Transverse colon (tissue), 4 donors: ENCODE measurements at regions not wholly inside any gene's neighbourhood (a gene's known extent, or its start where the extent isn't known, plus 50 kb on each side); places are given as distances from the start of the nearest gene placed in this dataset.

Source experiments
- DNase-seq: peaks from one replicate; pipeline ENCODE4 v3.0.0-alpha.2; 2019
- H3K27ac ChIP-seq, 4 donors: fragments of 200-600 bp; sonication (generic); 2 replicates each; pipeline ENCODE4 v1.5.1; 2016 to 2018; ENCODE audit warnings: inconsistent platforms in 4 of 4
- H3K27me3 ChIP-seq: fragments of 200-600 bp; sonication (generic); 2 replicates; pipeline ENCODE4 v1.5.1; 2017; ENCODE audit warnings: inconsistent platforms
- H3K36me3 ChIP-seq, 4 donors: fragments of 200-600 bp; sonication (generic); 2 replicates each; pipeline ENCODE4 v1.5.1; 2017 to 2019; ENCODE audit warnings: inconsistent platforms in 4 of 4
- H3K4me1 ChIP-seq, 4 donors: fragments of 200-600 bp; sonication (generic); 2 replicates each; pipeline ENCODE4 v1.5.1; 2017 to 2020; ENCODE audit warnings: inconsistent platforms in 4 of 4
- H3K4me3 ChIP-seq, 4 donors: fragments of 200-600 bp; sonication (generic); 1 replicate in 1 of 4; 2 replicates in 3 of 4; pipeline versions ENCODE4 v1.5.1 to v1.6.1; 2017 to 2019; ENCODE audit warnings: inconsistent platforms in 4 of 4
- H3K9me3 ChIP-seq, 2 donors: fragments of 200-600 bp; sonication (generic); 2 replicates each; pipeline ENCODE4 v1.5.1; 2017 to 2019; ENCODE audit warnings: inconsistent platforms in 2 of 2
- CTCF ChIP-seq, 5 experiments: fragments of 200-600 bp in 3 of 5; fragments of 450-650 bp in 2 of 5; sonication (generic) in 3 of 5; IDR thresholded peaks; 1 replicate in 2 of 5; 2 replicates in 3 of 5; pipeline ENCODE4 v1.5.1; 2016 to 2017; ENCODE audit warnings: antibody characterized with exemption in 5 of 5, inconsistent platforms in 3 of 5, mild to moderate bottlenecking in 2 of 5, moderate library complexity in 1 of 5
- EP300 ChIP-seq: sonication (generic); formaldehyde crosslinking; IDR thresholded peaks from one replicate; pipeline ENCODE4 v1.6.1; 2017; ENCODE audit warnings: antibody characterized with exemption, low read depth
- POLR2A ChIP-seq: fragments of 450-650 bp; IDR thresholded peaks from one replicate; pipeline ENCODE4 v1.6.1; 2016; ENCODE audit warnings: antibody characterized with exemption, mild to moderate bottlenecking, moderate library complexity
- POLR2AphosphoS5 ChIP-seq, 3 donors: sonication (generic); formaldehyde crosslinking; IDR thresholded peaks; one replicate each; pipeline ENCODE4 v1.6.1; 2016; ENCODE audit warnings: antibody characterized with exemption in 3 of 3
- WGBS, 2 donors: methylation state at CpG; one replicate each; pipeline ENCODE4 v1.1.5; 2018; ENCODE audit warnings: low coverage in 1 of 2; 5-methylcytosine and 5-hydroxymethylcytosine counted together
- in situ Hi-C, 4 donors: fragments of 200-750 bp; cut with MboI; loops; one replicate each; pipeline versions ENCODE4 v1.15.0 to v1.15.1; 2017; ENCODE audit warnings: low sequenced_read_pairs in 3 of 4, low pct_ligation_motif_present in 1 of 4, low pct_unique_long_range_greater_than_20kb in 1 of 4
- intact Hi-C: fragments of 100-400 bp; cut with DNase I; formaldehyde crosslinking; loops from one replicate; pipeline ENCODE4 v1.15.1; 2023; ENCODE audit warnings: low total_unique reads

- intact Hi-C loops: no loop called here
- no peak for DNase-seq
- in situ Hi-C loops: no loop called here
- Histone ChIP-seq H3K27me3 (no peaks in the 10 kb centered on the region), H3K4me1 (no peaks in the 10 kb centered on the region), H3K4me3 (no peak overlapping the region), H3K36me3 (no peaks in the 10 kb centered on the region), H3K27ac (no peak overlapping the region), H3K9me3 (no peaks in the 10 kb centered on the region)
- WGBS, 2 donors: 53 to 54% methylated on average over 2 of the region's 2 CpGs
- TF ChIP-seq EP300: no peak
- TF ChIP-seq CTCF (IDR thresholded peaks at IDR 0.05): no peak
- TF ChIP-seq POLR2AphosphoS5 (IDR thresholded peaks at IDR 0.05): no peak
- no peak for TF ChIP-seq POLR2A
Measured at GRCh38 chr1:191702124-191702523, 456.1 kb upstream of the RGS18 start.

- Histone ChIP-seq H3K36me3 (no peaks in the 10 kb centered on the region), H3K27ac (no peak overlapping the region), H3K27me3 (no peaks in the 10 kb centered on the region), H3K4me3 (no peak overlapping the region), H3K4me1 (no peaks in the 10 kb centered on the region), H3K9me3 (no peaks in the 10 kb centered on the region)
- DNase-seq: no peak
- TF ChIP-seq POLR2AphosphoS5 (IDR thresholded peaks at IDR 0.05): no peak
- no peak for TF ChIP-seq CTCF (IDR thresholded peaks at IDR 0.05)
- TF ChIP-seq POLR2A: no peak
- no peak for TF ChIP-seq EP300
- in situ Hi-C loops (no loop called here), intact Hi-C loops (no loop called here)
- WGBS, 2 donors: 48 to 58% methylated on average over 2 of the region's 2 CpGs
Measured at GRCh38 chr1:191707288-191707687, 451.0 kb upstream of the RGS18 start.

DNA sequence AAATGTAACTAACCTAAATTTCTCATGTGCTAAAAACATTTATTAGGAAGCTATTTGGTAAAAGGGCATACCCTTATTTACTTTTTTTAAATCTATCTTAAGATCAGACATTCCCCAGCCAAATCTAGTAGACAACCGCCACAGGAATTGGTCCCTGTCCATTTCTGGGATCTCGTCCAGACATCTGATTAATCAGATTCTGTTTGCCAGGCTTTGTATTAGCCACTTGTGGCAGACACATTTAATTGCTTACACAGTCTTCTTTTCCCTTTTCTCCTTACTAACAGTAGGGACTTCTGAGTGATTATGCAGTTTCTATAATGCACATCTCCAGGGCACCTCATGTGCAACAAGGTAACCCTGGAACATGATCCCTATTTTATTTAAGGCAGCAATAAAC lies 449.0 kb upstream of the RGS18 start:
- no peaks in the 10 kb centered on the region for H3K27me3 ChIP-seq
- TF ChIP-seq POLR2AphosphoS5 (IDR thresholded peaks at IDR 0.05) (no peak), CTCF (IDR thresholded peaks at IDR 0.05) (no peak), EP300 (no peak), POLR2A (no peak)
- no peak for DNase-seq
- no peaks in the 10 kb centered on the region for H3K36me3 ChIP-seq
- H3K4me1 ChIP-seq: no peaks in the 10 kb centered on the region
- no peak overlapping the region for H3K27ac ChIP-seq
- H3K9me3 ChIP-seq: no peaks in the 10 kb centered on the region
- WGBS, 2 donors: 63 to 71% methylated on average over 2 of the region's 2 CpGs
- in situ Hi-C loops (no loop called here), intact Hi-C loops (no loop called here)
- no peak overlapping the region for H3K4me3 ChIP-seq

DNA sequence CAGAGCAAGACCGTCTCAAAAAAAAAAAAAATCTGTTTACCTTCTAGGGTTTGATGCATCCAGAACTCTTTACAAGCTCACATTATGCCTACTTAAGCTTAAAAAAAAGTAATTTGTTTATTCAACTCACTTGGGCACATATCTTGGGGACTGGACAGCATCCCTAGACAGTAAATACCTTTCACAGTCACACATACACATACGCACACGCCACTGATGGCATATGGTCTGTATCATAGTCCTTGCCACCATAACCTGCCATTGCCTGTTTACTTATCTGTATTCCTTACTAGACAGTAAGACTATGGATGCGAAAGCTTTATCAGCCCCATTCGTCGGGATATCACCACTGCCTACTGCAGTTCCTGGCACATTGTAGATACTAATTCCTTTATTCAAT lies 446.3 kb upstream of the RGS18 start:
- WGBS, 2 donors: 84 to 92% methylated on average over 4 to 6 of the region's 6 CpGs
- in situ Hi-C loops: no loop called here
- DNase-seq: no peak
- no peaks in the 10 kb centered on the region for H3K27me3 ChIP-seq
- TF ChIP-seq CTCF (IDR thresholded peaks at IDR 0.05) (no peak), POLR2AphosphoS5 (IDR thresholded peaks at IDR 0.05) (peak in 1 of 3 donors; percentile 57), POLR2A (no peak), EP300 (no peak)
- no peak overlapping the region for H3K27ac ChIP-seq
- no peak overlapping the region for H3K4me3 ChIP-seq
- no peaks in the 10 kb centered on the region for H3K36me3 ChIP-seq
- no peaks in the 10 kb centered on the region for H3K9me3 ChIP-seq
- no peaks in the 10 kb centered on the region for H3K4me1 ChIP-seq
- intact Hi-C loops: no loop called here
